Panc1 (cell line): ENCODE measurements at regions not wholly inside any gene's neighbourhood (a gene's known extent, or its start where the extent isn't known, plus 50 kb on each side); places are given as distances from the start of the nearest gene placed in this dataset.

Experiments
- ATAC-seq: fragments of 200-7000 bp; cut with Tn5 transposase; 2 replicates; pipeline ENCODE4 v1.9.1; 2020; ENCODE audit warnings: mild to moderate bottlenecking, moderate library complexity
- BruUV-seq: library from RNA; stranded (reverse); fragments of 400-500 nt; replicated peaks from 2 replicates; lab custom pipeline; 2021; lab: Mats Ljungman, UMichigan
- CTCF ChIA-PET: fragments of 300-600 bp; sonication (Branson Sonifier 250); formaldehyde crosslinking; loops from one replicate; lab custom pipeline; 2022; ENCODE audit warnings: antibody characterized with exemption; lab: Charles Lee
- POLR2A ChIA-PET: fragments of 300-600 bp; sonication (Branson Sonifier 250); formaldehyde crosslinking; loops from one replicate; lab custom pipeline; 2022; ENCODE audit warnings: antibody characterized with exemption; lab: Charles Lee
- DNase-seq: peaks from one replicate; pipeline ENCODE4 v3.0.0-alpha.2; 2010; ENCODE audit warnings: low read depth, low spot score
- H3K27ac ChIP-seq: 2 replicates; pipeline ENCODE4 v1.5.1; 2011; ENCODE audit warnings: mild to moderate bottlenecking, low read length, inconsistent platforms
- H3K27me3 ChIP-seq: fragments of 200-500 bp; sonication (Bioruptor generic); 2 replicates; pipeline ENCODE4 v1.6.0; 2014; ENCODE audit warnings: low read length, inconsistent platforms; ENCODE audit not compliant: control insufficient read depth, insufficient read depth
- H3K36me3 ChIP-seq: fragments of 200-500 bp; sonication (Bioruptor generic); 2 replicates; pipeline ENCODE4 v1.5.1; 2014; ENCODE audit warnings: inconsistent platforms, mild to moderate bottlenecking, low read length, moderate library complexity; ENCODE audit not compliant: control insufficient read depth, insufficient read depth
- H3K4me1 ChIP-seq: 2 replicates; pipeline ENCODE4 v1.5.1; 2011; ENCODE audit warnings: inconsistent platforms, mild to moderate bottlenecking, low read length, moderate library complexity; ENCODE audit not compliant: control insufficient read depth, insufficient read depth
- H3K4me3 ChIP-seq, 2 experiments: 2 replicates each; pipeline ENCODE4 v1.5.1; 2011 to 2012; ENCODE audit warnings: low read depth in 2 of 2, low read length in 2 of 2, mild to moderate bottlenecking in 2 of 2, inconsistent platforms in 1 of 2, moderate library complexity in 1 of 2
- H3K9me3 ChIP-seq: fragments of 200-500 bp; sonication (Bioruptor generic); 2 replicates; pipeline ENCODE4 v1.5.1; 2014; ENCODE audit warnings: low read depth, mild to moderate bottlenecking, inconsistent platforms, low read length, moderate library complexity; ENCODE audit not compliant: control insufficient read depth, insufficient read depth
- POLR2AphosphoS5 ChIP-seq: IDR thresholded peaks from 2 replicates; pipeline ENCODE4 v1.6.1; 2012; ENCODE audit warnings: mild to moderate bottlenecking, low read depth, low read length, moderate library complexity
- SIN3A ChIP-seq: IDR thresholded peaks from 2 replicates; pipeline ENCODE4 v1.6.1; 2012; ENCODE audit warnings: low read depth, mild to moderate bottlenecking, low read length, moderate library complexity, borderline replicate concordance; ENCODE audit not compliant: insufficient read depth
- TCF7L2 ChIP-seq: IDR thresholded peaks from 2 replicates; pipeline ENCODE4 v1.6.1; 2011; ENCODE audit warnings: mild to moderate bottlenecking, low read depth, low read length, inconsistent platforms
- in situ Hi-C: cut with HindIII; loops from 2 replicates; pipeline ENCODE4 v1.10.0; 2016; ENCODE audit warnings: low sequenced_read_pairs, low pct_unique_long_range_greater_than_20kb
- intact Hi-C: fragments of 100-400 bp; cut with micrococcal nuclease; formaldehyde crosslinking; loops from one replicate; pipeline ENCODE4 v1.10.0; 2022; ENCODE audit not compliant: unreplicated experiment
- TF ChIP-seq, protein P1 (sequence below): fragments of 450-650 bp; IDR thresholded peaks from 2 replicates; pipeline ENCODE4 v1.5.1; 2017; ENCODE audit warnings: mild to moderate bottlenecking
- TF ChIP-seq, protein P2 (sequence below), 2 experiments: IDR thresholded peaks; 2 replicates each; pipeline ENCODE4 v1.6.1; 2011 to 2012; ENCODE audit warnings: low read depth in 2 of 2, control low read depth in 1 of 2, low read length in 1 of 2, mild to moderate bottlenecking in 1 of 2, moderate library complexity in 1 of 2; ENCODE audit not compliant: insufficient read depth in 1 of 2

DNA sequence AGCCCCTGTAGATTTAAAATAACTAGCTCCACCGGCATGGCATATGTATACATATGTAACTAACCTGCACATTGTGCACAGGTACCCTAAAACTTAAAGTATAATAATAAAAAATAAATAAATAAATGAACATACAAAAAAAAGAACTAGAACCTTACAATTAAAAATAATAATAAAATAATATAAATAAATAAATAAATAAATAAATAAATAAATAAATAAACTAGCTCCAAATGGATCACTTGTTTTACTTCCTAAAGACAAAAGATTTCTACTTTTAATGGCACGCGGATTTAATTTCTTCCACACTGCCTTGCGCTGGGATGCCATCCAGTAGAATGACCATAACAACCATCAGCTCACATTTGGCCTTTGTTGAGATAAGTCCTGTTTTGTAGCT lies 141.0 kb upstream of the NRSN1 start:
- DNase-seq (no peak), ATAC-seq (no peak)
- H3K9me3 ChIP-seq, result no peaks in the 10 kb centered on the region
- no peaks in the 10 kb centered on the region for H3K27me3 ChIP-seq
- no TSS peak for BruUV-seq
- H3K4me3 ChIP-seq, result no peak overlapping the region
- ChIA-PET POLR2A (no interaction called here), CTCF (no interaction called here)
- no peak for TF ChIP-seq SIN3A
- intact Hi-C loops (no loop called here), in situ Hi-C loops (no loop called here)
- H3K4me1 ChIP-seq, result no peaks in the 10 kb centered on the region
- no peaks in the 10 kb centered on the region for H3K36me3 ChIP-seq
- no peak overlapping the region for H3K27ac ChIP-seq

DNA sequence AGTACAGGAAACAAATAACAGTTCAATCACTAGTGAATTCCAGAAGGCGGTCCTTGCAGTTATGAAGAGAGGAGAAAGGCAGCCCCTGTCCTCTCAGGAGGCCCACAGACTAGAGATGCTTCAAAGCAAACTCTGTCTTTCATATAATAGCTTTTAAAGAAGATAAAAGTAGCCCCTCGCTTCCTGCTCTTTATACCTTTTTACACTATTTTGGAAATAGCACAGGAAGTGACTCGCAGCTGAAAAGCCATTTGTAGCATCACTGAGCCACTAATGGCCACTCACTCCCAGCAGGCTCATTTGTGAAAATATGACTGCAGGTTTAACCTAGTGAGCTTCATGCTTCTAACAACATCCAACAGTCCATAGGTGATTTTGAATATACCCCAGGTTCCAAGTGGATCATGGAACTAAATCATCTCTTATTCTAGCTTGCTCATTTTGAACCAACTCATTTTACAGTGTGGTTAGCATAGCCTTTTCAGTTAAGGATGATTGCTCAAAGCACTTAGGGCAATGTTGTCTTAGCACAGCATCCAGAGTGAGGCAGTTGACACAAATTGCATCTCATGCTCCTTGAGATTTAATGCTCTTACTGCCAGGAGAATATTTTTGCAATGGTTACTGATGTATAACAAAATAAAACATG lies 136.0 kb upstream of the NRSN1 start:
- ATAC-seq, result no peak
- no peak for DNase-seq
- H3K27me3 ChIP-seq, result no peaks in the 10 kb centered on the region
- TF ChIP-seq, protein P1, sequence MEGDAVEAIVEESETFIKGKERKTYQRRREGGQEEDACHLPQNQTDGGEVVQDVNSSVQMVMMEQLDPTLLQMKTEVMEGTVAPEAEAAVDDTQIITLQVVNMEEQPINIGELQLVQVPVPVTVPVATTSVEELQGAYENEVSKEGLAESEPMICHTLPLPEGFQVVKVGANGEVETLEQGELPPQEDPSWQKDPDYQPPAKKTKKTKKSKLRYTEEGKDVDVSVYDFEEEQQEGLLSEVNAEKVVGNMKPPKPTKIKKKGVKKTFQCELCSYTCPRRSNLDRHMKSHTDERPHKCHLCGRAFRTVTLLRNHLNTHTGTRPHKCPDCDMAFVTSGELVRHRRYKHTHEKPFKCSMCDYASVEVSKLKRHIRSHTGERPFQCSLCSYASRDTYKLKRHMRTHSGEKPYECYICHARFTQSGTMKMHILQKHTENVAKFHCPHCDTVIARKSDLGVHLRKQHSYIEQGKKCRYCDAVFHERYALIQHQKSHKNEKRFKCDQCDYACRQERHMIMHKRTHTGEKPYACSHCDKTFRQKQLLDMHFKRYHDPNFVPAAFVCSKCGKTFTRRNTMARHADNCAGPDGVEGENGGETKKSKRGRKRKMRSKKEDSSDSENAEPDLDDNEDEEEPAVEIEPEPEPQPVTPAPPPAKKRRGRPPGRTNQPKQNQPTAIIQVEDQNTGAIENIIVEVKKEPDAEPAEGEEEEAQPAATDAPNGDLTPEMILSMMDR, result no peak
- TF ChIP-seq SIN3A (no peak), TCF7L2 (no peak), POLR2AphosphoS5 (no peak)
- TF ChIP-seq, protein P2, sequence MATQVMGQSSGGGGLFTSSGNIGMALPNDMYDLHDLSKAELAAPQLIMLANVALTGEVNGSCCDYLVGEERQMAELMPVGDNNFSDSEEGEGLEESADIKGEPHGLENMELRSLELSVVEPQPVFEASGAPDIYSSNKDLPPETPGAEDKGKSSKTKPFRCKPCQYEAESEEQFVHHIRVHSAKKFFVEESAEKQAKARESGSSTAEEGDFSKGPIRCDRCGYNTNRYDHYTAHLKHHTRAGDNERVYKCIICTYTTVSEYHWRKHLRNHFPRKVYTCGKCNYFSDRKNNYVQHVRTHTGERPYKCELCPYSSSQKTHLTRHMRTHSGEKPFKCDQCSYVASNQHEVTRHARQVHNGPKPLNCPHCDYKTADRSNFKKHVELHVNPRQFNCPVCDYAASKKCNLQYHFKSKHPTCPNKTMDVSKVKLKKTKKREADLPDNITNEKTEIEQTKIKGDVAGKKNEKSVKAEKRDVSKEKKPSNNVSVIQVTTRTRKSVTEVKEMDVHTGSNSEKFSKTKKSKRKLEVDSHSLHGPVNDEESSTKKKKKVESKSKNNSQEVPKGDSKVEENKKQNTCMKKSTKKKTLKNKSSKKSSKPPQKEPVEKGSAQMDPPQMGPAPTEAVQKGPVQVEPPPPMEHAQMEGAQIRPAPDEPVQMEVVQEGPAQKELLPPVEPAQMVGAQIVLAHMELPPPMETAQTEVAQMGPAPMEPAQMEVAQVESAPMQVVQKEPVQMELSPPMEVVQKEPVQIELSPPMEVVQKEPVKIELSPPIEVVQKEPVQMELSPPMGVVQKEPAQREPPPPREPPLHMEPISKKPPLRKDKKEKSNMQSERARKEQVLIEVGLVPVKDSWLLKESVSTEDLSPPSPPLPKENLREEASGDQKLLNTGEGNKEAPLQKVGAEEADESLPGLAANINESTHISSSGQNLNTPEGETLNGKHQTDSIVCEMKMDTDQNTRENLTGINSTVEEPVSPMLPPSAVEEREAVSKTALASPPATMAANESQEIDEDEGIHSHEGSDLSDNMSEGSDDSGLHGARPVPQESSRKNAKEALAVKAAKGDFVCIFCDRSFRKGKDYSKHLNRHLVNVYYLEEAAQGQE (IDR thresholded peaks at IDR 0.05; ENCODE audit: insufficient read depth in 1 of 2, low read depth in 2 of 2, low read length in 1 of 2), result no peak
- intact Hi-C loops (no loop called here), in situ Hi-C loops (no loop called here)
- H3K36me3 ChIP-seq, result no peaks in the 10 kb centered on the region
- H3K27ac ChIP-seq, result no peak overlapping the region
- H3K9me3 ChIP-seq, result no peaks in the 10 kb centered on the region
- no peaks in the 10 kb centered on the region for H3K4me1 ChIP-seq
- POLR2A ChIA-PET, result no interaction called here
- BruUV-seq, result no TSS peak
- CTCF ChIA-PET, result no interaction called here
- H3K4me3 ChIP-seq, result no peak overlapping the region

DNA sequence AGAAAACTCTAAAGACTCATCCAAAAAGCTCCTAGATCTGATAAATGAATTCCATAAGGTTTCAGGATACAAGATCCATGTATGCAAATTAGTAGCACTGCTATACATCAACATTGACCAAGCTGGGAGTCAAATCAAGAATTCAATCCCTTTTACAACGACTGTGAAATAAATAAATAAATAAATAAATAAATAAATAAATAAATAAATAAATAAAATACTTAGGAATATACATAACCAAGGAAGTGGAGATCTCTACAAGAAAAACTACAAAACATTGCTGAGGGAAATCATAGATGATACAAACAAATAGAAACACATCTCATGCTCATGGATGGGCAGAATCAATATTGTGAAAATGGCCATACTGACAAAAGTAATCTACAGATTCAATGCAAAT lies 132.0 kb upstream of the NRSN1 start:
- no TSS peak for BruUV-seq
- in situ Hi-C loops (no loop called here), intact Hi-C loops (no loop called here)
- POLR2A ChIA-PET, result no interaction called here
- ATAC-seq (no peak), DNase-seq (no peak)
- Histone ChIP-seq H3K4me3 (no peak overlapping the region), H3K36me3 (no peaks in the 10 kb centered on the region), H3K27ac (no peak overlapping the region), H3K9me3 (no peaks in the 10 kb centered on the region), H3K4me1 (no peaks in the 10 kb centered on the region), H3K27me3 (no peaks in the 10 kb centered on the region)
- TF ChIP-seq SIN3A (no peak), POLR2AphosphoS5 (no peak), TCF7L2 (no peak)
- TF ChIP-seq, protein P1, result no peak
- TF ChIP-seq, protein P2 (IDR thresholded peaks at IDR 0.05; ENCODE audit: insufficient read depth in 1 of 2, low read depth in 2 of 2, low read length in 1 of 2), result no peak
- CTCF ChIA-PET, result no interaction called here
